SK-N-SH (cell line): ENCODE measurements at regions not wholly inside any gene's neighbourhood (a gene's known extent, or its start where the extent isn't known, plus 50 kb on each side); places are given as distances from the start of the nearest gene placed in this dataset.

Source experiments
- MEF2A ChIP-seq: IDR thresholded peaks from 2 replicates; pipeline ENCODE4 v1.4.0; 2012; ENCODE audit warnings: low read depth, borderline replicate concordance
- TF ChIP-seq, protein P1 (sequence below): fragments of 200-600 bp; sonication (generic); IDR thresholded peaks from 2 replicates; pipeline ENCODE4 v1.6.1; 2017; ENCODE audit warnings: antibody characterized with exemption, mild to moderate bottlenecking, moderate library complexity

DNA sequence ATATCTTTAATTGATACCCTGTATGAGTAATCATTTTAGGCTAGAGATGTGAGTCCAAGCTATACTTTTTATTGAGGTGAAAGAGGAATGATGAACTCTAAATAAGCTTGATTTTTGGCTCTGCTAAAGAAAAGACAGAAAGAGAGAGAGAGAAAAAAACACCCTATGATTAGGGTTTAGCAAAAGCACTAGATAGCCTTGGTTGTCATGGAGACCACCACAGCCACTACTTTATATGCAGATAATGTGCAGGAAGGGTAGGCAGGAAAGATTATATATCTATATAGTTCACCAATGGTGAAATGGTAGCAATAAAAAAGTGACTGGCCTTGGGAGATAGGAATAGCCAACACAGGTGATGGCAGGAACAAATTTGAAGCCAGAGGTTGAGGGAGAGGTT is 69.9 kb upstream of the CAMK2D start:
- no peak for TF ChIP-seq MEF2A
- TF ChIP-seq, protein P1, sequence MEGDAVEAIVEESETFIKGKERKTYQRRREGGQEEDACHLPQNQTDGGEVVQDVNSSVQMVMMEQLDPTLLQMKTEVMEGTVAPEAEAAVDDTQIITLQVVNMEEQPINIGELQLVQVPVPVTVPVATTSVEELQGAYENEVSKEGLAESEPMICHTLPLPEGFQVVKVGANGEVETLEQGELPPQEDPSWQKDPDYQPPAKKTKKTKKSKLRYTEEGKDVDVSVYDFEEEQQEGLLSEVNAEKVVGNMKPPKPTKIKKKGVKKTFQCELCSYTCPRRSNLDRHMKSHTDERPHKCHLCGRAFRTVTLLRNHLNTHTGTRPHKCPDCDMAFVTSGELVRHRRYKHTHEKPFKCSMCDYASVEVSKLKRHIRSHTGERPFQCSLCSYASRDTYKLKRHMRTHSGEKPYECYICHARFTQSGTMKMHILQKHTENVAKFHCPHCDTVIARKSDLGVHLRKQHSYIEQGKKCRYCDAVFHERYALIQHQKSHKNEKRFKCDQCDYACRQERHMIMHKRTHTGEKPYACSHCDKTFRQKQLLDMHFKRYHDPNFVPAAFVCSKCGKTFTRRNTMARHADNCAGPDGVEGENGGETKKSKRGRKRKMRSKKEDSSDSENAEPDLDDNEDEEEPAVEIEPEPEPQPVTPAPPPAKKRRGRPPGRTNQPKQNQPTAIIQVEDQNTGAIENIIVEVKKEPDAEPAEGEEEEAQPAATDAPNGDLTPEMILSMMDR, result no peak
